PC-9 (cell line): ENCODE measurements at regions not wholly inside any gene's neighbourhood (a gene's known extent, or its start where the extent isn't known, plus 50 kb on each side); places are given as distances from the start of the nearest gene placed in this dataset.

Experiments used
- EZH2 ChIP-seq: fragments of 200-600 bp; sonication (generic); IDR thresholded peaks from 2 replicates; pipeline ENCODE4 v1.8.0; 2017; ENCODE audit warnings: antibody characterized with exemption, low read depth
- TF ChIP-seq, protein P1 (sequence below): fragments of 200-600 bp; sonication (generic); conservative IDR thresholded peaks from 2 replicates; pipeline ENCODE4 v1.6.1; 2017; ENCODE audit warnings: mixed run types, antibody characterized with exemption, mild to moderate bottlenecking, moderate library complexity

DNA sequence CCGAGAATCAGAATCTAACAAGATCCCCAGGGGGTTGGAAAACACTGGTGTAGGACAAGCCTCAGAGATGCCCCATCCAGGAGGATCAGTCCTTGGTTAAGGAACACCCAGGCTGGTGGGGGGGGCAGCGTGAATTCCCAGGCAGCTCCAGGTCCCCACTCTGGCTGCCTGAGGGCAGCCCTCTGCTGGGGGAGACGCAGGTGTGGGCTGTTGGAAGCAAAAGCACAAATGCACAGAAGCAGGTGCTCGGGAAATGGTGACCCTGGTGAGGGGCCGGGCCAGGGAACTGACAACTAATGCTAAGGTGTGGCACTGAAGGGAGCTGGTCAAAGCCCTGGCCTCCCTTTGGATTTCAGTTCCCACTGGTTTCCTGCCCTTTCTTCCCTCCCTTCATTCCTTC is 140.8 kb upstream of the CDH5 start:
- TF ChIP-seq, protein P1, sequence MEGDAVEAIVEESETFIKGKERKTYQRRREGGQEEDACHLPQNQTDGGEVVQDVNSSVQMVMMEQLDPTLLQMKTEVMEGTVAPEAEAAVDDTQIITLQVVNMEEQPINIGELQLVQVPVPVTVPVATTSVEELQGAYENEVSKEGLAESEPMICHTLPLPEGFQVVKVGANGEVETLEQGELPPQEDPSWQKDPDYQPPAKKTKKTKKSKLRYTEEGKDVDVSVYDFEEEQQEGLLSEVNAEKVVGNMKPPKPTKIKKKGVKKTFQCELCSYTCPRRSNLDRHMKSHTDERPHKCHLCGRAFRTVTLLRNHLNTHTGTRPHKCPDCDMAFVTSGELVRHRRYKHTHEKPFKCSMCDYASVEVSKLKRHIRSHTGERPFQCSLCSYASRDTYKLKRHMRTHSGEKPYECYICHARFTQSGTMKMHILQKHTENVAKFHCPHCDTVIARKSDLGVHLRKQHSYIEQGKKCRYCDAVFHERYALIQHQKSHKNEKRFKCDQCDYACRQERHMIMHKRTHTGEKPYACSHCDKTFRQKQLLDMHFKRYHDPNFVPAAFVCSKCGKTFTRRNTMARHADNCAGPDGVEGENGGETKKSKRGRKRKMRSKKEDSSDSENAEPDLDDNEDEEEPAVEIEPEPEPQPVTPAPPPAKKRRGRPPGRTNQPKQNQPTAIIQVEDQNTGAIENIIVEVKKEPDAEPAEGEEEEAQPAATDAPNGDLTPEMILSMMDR: no peak
- no peak for TF ChIP-seq EZH2
